NCI-H2029 (cell line): ENCODE measurements at regions not wholly inside any gene's neighbourhood (a gene's known extent, or its start where the extent isn't known, plus 50 kb on each side); places are given as distances from the start of the nearest gene placed in this dataset.

Experiments used
- DNase-seq: peaks from one replicate; lab custom pipeline; 2025; lab: John Stamatoyannopoulos, UW

DNA sequence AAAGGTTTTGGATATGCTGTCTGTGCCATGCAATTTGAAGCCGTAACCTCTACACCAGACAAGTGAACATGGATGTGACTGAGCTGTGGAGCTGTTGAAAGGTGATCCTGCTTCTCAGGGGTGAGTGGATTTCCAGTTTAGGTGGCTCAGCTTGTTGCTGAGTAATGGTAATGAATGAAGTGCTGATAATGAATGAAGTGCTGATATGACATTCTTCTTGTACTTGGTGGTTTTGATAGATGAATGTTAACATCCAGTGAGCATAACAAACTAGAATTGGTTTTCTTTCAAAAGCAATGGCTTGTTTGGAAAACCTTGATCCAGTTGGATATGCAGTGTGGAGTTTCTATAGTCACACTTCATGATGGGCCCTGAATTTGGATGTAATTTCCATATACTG, 89.7 kb upstream of the FZD8 start:
- DNase-seq: no peak

DNA sequence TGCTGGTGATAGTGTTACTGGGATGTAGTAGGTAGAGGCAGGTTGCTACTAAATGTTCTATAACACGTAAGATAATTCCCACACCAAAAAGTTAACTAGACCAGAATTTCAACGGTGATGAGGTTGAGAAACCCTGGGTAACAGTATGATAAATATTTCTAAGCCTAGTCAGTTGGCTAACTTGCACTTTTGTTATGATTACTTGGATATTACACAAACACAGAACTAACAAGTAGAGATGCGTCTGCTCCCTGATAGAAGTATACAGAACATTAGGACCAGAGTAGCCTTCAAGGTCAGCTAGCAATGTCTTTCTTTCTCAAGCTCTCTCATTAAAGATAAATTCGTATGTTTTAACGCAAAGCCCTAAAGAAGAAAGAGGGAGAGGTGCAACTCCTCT, 86.2 kb upstream of the FZD8 start:
- DNase-seq: no peak

DNA sequence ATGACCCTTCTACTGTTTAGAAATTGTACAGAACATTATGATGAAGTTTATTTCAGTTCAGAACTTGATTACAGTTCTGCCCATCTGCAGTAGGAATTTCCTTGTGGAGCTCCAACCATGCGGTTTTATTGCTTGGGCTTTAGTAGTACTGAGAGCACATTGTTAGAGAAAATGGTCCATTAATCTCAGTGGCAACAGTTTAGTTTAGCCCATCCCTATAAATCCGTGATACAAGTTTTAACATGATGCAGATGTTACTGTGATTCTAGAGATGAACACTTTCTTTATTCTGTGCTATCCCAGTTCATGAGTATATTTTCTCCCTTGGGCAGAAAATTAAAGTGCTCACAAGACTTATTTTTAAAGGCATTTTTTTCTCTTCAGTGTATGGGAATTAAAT, 84.8 kb upstream of the FZD8 start:
- DNase-seq: no peak

DNA sequence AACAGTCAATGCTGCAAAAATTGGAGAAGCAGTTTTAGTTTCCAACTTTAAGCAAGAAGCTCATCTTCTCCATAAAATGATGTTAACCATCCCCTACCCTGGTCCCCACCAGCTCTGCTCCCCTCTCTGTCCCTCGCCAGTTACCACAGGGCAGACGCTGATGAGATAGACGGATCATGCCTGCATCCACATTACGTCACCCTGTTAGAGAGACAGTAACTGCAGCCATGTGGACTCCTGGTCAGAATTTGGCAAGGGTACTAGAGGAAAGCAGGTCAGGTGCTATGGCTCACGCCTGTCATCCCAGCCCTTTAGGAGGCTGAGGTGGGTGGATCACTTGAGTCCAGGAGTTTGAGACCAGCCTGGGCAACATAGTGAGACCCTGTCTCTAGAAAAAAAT, 81.9 kb upstream of the FZD8 start:
- no peak for DNase-seq

DNA sequence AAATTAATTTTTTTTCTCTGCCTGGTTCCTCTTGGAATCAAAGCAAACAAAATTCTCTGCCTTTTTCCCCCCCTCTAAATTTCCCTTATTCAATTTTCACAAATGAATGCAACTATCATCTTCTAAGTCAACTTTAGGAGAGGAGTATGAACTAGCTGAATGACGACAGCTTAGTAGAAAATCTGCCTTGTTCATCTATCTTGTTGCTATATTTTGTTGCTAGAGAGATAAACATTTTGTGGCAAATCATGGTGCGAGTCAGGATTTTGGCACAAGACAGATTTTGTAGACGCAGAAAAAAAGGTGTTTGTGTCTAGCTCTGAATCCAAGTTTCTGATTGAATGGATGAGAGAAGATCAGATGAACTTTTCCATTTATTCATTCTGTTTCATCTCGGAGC, 81.0 kb upstream of the FZD8 start:
- no peak for DNase-seq

DNA sequence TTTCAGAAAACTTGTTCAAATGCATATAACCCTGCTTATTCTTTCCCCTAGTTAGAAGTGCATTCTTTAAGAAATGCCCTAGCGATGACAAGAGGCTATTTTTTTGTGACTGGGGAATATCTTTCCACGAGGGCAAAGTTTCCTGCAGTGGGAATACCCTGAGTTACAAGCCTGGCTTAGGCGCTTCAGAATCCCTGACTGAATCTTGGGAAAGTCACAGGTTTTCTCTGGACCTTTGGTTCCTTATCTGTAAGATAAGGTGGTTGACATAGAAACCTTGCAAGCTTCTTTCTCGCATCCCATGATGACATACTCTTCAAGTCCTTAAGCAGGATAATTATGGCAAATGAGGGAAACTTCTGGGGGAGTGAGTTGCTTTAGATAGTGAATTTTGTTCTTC, 80.5 kb upstream of the FZD8 start:
- DNase-seq: no peak

DNA sequence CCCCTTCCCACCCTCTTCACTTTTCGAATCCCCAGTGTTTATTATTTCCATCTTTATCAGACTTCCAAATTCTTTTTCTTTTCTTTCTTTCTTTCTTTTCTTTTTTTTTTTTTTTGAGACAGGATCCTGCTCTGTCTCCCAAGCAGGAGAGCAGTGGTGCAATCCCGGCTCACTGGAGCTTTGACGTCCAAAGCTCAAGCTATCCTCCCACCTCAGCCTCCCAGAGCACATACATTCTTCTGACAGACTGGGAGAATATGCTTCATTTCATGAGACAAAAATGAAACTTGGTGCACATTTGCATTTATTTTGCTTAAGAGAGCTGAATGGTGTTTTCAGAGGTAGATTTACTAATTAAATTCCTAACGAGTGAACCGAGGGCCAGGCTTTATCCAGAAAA, 80.1 kb upstream of the FZD8 start:
- DNase-seq: no peak

DNA sequence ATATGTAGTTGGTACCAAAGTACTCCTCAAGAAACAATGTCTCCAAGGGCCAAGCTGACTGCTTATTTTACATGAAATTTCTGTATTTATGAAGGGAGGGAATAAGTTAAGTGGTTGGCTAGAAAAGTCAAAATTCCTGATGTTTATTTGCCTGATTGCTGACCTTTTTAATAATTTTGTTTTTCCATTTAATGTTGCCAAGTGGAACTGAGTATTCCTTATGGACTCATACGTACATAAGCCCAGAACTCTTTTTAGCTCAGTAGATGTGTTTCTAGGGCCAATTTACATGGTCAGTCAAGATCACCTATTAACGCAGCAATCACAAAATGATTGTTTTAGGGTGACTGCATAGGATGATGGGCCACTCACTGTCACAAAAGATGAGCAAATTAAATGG, 78.3 kb upstream of the FZD8 start:
- DNase-seq: no peak

DNA sequence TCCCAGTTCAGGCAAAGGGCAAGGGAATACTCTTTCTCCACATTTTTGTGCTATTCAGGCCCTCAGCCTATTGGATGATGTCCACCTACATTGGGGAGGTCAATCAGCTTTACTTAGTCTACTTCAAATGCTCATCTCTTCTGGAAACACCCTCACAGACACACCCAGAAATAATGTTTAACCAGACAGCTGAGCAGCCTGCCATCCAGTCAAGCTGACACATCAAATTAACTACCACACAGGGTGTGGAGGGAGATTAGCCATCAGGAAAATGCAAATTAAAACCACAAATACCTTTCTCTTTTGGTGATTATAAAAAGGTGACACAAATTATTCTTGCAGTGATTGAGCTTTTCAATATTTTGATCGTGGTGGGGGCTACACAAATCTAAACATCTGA, 74.7 kb upstream of the FZD8 start:
- DNase-seq: no peak

DNA sequence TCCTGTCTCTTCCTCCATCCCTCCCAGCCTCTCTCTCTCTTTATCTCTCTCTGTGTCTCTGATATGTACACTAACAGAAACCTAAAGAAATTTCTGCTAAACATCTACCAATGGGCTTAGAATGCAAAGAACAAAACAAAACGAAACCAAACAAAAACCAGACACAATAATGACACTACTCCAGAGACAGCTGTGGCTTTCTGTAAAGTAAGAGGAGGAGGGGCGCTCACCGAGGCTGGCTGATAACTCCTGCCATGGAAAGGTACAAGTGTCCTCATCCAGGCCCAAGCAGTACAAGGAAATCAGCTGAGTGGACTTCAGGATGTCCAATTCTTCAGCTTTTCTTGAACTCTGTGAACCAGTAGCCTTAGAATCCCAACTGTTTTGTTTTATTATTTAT, 70.4 kb upstream of the FZD8 start:
- peak; percentile 14 for DNase-seq

DNA sequence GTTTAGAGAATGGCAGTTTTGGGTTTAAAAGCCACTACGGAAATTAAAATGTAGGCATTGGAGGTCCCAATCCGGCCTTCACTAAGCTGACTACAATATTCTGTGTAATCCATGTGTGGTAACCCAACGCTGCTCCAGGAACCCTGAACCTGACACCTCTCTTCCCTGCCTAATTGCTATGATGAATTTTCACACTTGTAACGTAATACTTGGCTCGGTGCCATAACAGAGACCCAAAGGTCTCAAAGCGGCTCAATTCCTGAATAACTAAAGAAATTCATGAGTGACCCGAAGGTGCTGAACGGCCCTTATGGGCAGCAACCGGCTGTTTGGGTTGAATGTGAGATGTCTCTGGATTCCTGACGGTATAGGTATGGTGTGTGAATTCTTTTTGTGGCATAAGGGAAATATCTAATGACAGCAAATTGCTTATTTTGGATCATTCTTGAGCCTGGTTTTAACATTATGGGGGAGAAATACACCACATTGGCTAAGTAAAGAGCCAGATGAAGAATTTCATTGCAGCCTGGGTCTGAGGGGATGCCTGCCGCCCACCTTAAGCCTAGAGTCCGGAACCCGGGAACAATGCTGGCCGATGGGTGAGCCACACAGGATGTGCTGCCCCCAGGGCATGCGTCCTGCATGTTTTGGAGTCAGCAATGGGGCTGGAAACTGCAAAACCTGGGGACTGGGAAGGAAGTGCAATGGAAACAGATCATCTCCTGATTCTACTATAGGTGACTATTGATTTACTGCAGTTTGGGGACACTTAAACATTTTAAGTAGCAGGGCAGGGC, 69.7 kb upstream of the FZD8 start:
- peak; percentile 15 for DNase-seq

DNA sequence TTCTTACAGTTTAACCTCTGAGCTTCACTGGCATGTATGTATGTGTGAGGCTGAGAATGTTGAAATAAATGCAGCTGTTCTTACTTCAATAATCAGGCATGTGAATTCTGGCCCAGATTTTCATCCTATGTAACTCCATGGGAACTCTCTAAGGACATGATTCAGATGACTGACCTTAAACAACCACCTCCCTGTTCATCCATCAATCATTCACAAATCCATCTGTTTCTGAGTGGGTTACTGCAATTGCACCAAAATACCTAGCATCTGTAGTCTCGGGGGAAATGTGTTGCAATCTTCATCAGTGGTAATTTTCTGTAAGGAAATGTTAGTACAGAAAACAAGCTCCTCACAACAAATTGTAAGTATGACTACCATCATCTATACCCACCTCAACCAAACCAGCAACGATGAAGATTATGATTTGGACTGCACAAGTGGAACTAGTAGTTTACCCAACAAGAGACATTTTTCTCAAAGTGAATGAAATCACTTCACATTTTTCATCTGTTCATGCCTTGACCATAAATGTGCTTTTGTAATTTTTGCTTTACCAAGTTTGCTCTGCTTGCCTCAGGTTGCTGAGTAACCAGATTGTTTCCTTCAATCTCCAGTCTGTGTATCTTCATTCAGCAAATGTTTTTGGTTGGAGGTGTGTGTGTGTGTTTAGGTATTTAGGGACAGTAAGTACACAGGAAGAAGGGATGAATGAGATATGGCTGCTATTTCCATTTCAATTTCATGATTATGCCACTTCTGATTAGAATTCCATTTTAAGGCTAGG, 65.7 kb upstream of the FZD8 start:
- no peak for DNase-seq

DNA sequence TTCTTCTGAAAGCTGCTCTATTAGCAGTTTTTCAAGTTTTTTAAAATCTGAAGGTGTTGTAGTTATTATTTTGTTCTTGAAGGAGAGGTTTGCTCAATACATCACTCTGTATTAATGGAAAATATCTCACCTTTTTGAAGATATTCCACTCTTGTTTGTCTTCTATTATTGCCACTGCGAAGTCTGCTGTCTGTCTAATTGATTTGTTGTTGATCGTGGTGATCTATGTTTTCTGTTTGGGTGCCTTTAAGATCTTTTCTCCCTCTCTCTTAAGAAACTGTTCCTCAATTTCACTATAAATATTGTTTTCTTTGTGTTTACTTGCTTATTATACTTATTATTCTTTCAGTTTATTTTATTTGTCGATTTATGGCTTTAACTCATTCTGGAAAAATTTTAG, 64.9 kb upstream of the FZD8 start:
- DNase-seq: no peak

DNA sequence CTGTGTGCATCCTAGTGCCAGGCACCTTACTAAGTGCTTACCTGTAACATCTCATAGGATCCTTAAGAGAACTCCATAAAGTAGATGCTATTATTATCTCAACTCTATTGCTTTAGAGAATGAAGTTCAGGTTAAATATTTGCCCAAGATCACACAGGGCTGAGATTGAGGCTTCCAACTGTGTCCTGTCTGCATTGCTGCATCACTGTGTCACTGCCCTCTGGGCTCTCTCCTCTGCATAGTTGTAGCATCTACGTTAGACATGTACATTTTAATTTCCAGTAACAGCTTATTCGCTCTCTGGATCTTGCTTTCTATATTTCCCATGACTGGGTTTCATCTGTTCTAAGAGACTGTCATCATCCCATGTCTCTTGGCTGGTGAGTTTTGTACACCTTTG, 63.6 kb upstream of the FZD8 start:
- no peak for DNase-seq

DNA sequence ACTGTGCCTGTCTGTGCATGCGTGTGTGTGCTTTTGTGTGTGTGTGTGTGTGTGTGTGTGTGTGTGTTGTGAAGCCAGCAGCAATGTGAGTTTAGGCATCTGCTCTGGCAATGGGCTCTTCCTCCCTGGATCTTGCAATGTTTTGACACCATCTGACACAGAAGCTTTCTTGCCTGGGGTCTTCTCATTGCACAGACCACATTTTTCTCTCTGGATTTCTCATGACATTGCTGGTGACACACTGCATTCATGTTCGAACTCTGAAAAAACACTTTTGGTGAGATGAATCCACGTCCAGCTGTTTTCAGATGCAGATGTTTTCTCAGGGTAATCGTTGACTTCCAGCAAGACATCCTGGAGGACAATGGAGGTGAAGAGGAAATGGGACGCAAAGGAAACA, 63.0 kb upstream of the FZD8 start:
- no peak for DNase-seq

DNA sequence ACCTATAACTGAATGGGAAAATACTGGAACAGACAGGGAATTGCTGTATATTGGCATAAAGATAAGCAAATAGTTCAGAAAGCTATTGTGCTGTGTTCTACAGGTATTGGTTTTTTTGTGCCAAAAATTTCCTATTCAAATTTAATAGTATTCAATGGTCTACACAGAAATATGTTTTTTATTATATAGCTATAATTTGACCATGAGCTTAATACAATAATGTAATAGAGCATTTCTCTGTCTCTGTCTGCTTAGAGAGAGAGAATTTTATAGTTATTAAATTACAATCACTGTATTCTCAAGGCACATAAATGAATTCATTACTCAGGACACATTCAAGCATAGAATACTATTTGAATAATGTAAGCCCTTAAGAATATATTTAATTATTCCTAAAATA, 62.3 kb upstream of the FZD8 start:
- no peak for DNase-seq

DNA sequence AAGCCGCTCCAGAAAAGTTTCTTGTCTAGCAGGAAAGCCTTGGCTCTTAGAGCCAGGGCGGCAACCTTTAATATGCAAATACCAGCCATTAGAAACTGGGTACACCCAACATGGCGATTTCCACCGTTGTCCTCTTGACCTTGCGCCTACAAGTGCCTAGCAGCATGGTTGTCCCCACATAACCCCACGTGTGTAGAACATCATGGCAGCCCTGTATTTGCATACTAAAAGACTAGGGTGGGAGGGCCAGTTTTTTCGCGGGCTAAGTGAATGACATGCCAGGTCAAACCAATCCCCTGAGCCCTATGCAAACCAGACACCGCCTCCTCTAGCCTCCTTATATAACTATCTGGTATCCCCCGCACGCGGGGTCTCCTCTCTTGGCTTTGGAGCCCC, 58.4 kb upstream of the FZD8 start:
- no peak for DNase-seq

DNA sequence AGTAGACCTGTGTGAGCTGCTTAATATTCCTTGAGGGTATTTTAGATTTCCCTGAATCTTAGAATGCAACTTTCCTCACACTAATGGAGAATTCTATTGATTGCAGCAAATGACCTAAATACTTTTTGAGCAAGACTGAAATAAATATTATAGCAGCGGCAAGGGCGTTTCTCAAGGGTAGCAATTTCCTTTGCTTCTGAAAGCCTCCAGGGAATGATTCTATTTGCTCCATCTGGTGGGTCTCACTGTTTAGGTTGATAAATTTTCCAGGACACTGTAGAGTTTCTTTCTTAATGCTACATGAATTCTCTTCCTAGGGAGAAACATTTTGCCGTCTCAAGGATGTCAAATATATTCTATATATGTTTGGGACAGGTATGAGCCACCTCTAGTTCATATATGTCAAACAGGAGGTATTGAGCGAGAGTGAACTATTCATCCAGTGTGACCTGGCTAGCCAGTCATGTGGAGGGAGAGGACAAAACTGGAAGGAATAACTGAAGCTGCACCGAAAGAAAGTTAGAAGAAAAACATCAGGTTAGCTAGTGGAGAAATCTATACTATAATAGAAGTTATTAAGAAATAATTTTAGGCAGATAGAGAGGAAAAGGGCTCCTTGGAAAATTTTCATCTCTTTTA, 57.9 kb upstream of the FZD8 start:
- DNase-seq: no peak

DNA sequence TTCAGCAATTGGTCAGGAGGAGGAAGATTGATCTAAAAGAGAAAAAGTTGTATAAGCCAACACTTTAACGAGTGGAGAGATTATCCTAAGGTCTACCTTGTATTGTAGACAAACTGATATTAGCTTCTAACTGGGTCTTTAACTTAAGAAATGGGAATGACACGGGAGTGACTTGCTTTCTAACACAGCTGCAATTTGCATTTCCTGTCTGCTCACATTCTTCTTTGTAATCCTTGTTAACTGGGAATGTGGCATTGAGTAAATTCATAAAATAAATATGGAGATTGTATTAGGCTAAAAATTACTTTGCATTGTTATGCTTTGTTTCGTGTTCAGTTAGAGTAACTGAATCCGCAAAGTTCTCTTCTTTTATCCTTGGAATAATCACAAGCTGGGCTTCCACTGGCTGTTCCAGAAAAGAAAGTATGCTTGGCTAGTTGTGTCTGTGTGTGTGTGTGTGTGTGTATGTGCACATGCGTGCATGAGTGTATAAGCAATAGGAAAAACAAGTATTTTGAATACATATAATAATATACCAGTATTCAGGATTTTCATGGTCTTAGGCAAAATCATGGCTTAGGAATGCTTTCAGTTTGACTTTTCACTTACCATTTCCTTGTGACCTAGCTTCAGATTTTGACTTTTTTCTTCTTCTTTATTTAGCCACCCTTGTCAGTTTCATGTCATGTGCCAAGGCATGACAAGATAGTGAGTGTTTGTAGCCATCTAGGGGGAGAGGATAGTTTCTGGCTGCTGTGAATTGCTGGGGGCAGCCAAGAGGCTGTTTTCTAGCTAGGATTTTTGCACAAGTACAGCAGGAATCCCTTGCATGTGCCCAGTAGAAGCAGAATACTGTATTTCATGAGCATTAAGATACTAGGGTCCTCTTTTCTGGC, 54.5 kb upstream of the FZD8 start:
- no peak for DNase-seq

DNA sequence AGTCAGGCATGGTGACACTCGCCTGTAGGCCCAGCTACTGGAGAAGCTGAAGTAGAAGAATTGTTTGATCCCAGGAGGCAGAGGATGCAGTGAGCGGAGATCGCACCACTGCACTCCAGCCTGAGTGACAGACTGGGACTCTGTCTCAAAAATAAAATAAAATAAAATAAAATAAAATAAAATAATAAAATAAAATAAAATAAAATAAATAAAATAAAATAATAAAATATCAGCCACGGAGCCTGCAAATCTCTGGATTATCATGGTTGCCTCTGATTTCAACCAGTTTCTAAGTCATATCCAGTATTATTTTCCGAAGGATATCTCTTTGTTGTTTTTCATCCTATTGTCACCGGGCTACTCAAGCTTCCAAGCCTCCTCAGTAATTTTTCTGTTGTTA, 51.7 kb upstream of the FZD8 start:
- no peak for DNase-seq
